Pancreas (tissue), 10 donors: ENCODE measurements at regions not wholly inside any gene's neighbourhood (a gene's known extent, or its start where the extent isn't known, plus 50 kb on each side); places are given as distances from the start of the nearest gene placed in this dataset.
"Not testable (repeated sequence)": the region's sequence is repeated elsewhere in the genome, so short reads cannot be mapped to it uniquely, and the experiment has no call there.

Source experiments
- ATAC-seq, 4 donors: fragments of 200-7000 bp; cut with Tn5 transposase; one replicate each; pipeline versions ENCODE4 v1.8.0 to v1.9.1; 2020; ENCODE audit warnings: mild to moderate bottlenecking in 4 of 4, moderate library complexity in 4 of 4
- DNase-seq, 6 donors: peaks; one replicate each; pipeline ENCODE4 v3.0.0-alpha.2; 2020
- FAIRE-seq: peaks from 2 replicates; lab custom pipeline; 2012; peaks lifted over from hg19 to GRCh38; lab: Jason Lieb, UNC
- H3K27ac ChIP-seq, 4 donors: fragments of 200-600 bp; sonication (generic); 1 replicate in 3 of 4; 2 replicates in 1 of 4; pipeline versions ENCODE4 v1.5.0 to v1.8.0; 2020
- H3K27me3 ChIP-seq, 4 donors: fragments of 200-600 bp; one replicate each; pipeline ENCODE4 v1.8.0; 2021
- H3K36me3 ChIP-seq, 3 donors: fragments of 200-600 bp; sonication (generic) in 1 of 3; one replicate each; pipeline versions ENCODE4 v1.5.0 to v1.8.0; 2020 to 2021
- H3K4me1 ChIP-seq, 3 donors: fragments of 200-600 bp; one replicate each; pipeline ENCODE4 v1.8.0; 2021
- H3K4me3 ChIP-seq, 4 donors: fragments of 200-600 bp; sonication (generic) in 2 of 4; one replicate each; pipeline versions ENCODE4 v1.5.0 to v1.8.0; 2020 to 2021
- H3K9me3 ChIP-seq, 4 donors: fragments of 200-600 bp; one replicate each; pipeline ENCODE4 v1.8.0; 2021
- WGBS, 2 donors: extraction: QIAGEN DNeasy Blood & Tissue Kit; methylation state at CpG; one replicate each; pipeline ENCODE4 v1.1.7; 2013; 5-methylcytosine and 5-hydroxymethylcytosine counted together
- intact Hi-C, 3 donors: fragments of 100-400 bp; cut with DNase I; formaldehyde crosslinking; loops; one replicate each; pipeline versions ENCODE4 v1.11.1 to v1.14.2; 2022
- donor health status: healthy with polysubstance abuse.
- donor health status: DM: no; HTN: no; CAD: no; lungs with moderate emphysema.
- donor health status: DM: no; HTN: no; CAD: no.
- donor health status: control.
- donor health status: control.
- donor health status: Bipolar disorder and iron deficiency.
- donor health status: DM: yes; HTN: yes; CAD: no.
- donor health status: DM: no; HTN: no; CAD: no.
- donor health status: DM: no; HTN: no; CAD: no.
- donor health status: DM: yes; HTN: yes; CAD: no.

GRCh38 chr22:16534408-16535206, 58.0 kb downstream of the CCT8L2 start:
- DNase-seq, H3K9me3 ChIP-seq, ATAC-seq, H3K4me3 ChIP-seq, H3K27me3 ChIP-seq, H3K36me3 ChIP-seq, intact Hi-C loops, H3K27ac ChIP-seq, FAIRE-seq, H3K4me1 ChIP-seq: not testable (repeated sequence)
- 21 to 36% methylated on average over 3 of the region's 3 CpGs for WGBS, 2 donors

GRCh38 chr22:16531666-16532065, 60.9 kb downstream of the CCT8L2 start:
- H3K9me3 ChIP-seq, H3K4me1 ChIP-seq, intact Hi-C loops, H3K27ac ChIP-seq, H3K27me3 ChIP-seq, FAIRE-seq, H3K4me3 ChIP-seq, ATAC-seq, H3K36me3 ChIP-seq: not testable (repeated sequence)
- 77 to 88% methylated on average over 7 of the region's 7 CpGs for WGBS, 2 donors
- DNase-seq = peak in 1 of 6 donors; percentile 49

- H3K27me3 ChIP-seq, intact Hi-C loops, FAIRE-seq, H3K4me1 ChIP-seq, H3K27ac ChIP-seq, H3K4me3 ChIP-seq, H3K9me3 ChIP-seq, ATAC-seq, H3K36me3 ChIP-seq: not testable (repeated sequence)
- WGBS, 2 donors = 72% methylated on average over 1 to 2 of the region's 2 CpGs
- DNase-seq = peak in 1 of 6 donors; percentile 46
Observed at GRCh38 chr22:16529331-16529730, 63.3 kb downstream of the CCT8L2 start.

GRCh38 chr22:16527753-16528152, 64.9 kb downstream of the CCT8L2 start:
- DNase-seq = peak in 1 of 6 donors; percentile 43
- H3K36me3 ChIP-seq, H3K4me1 ChIP-seq, H3K9me3 ChIP-seq, ATAC-seq, intact Hi-C loops, H3K27ac ChIP-seq, H3K4me3 ChIP-seq, H3K27me3 ChIP-seq, FAIRE-seq: not testable (repeated sequence)
- 79 to 85% methylated on average over 2 of the region's 2 CpGs for WGBS, 2 donors

- H3K36me3 ChIP-seq, H3K27ac ChIP-seq, H3K4me3 ChIP-seq, ATAC-seq, H3K27me3 ChIP-seq, FAIRE-seq, H3K4me1 ChIP-seq, H3K9me3 ChIP-seq, intact Hi-C loops: not testable (repeated sequence)
- WGBS, 2 donors = 77 to 92% methylated on average over 10 to 12 of the region's 12 CpGs
- peak in 1 of 6 donors; percentile 46 for DNase-seq
Observed at GRCh38 chr22:16526891-16527290, 65.7 kb downstream of the CCT8L2 start.
